Left renal cortex interstitium (tissue), 4 donors: ENCODE measurements at regions not wholly inside any gene's neighbourhood (a gene's known extent, or its start where the extent isn't known, plus 50 kb on each side); places are given as distances from the start of the nearest gene placed in this dataset.

Experiments used
- DNase-seq, 4 donors: peaks; one replicate each; pipeline ENCODE4 v3.0.0-alpha.2; 2013; ENCODE audit warnings: low read depth in 4 of 4, low spot score in 2 of 4, missing footprints in 1 of 4

GRCh38 chr1:90100566-90100965, 105.7 kb downstream of the ZNF326 start:
- no peak for DNase-seq

GRCh38 chr1:90092441-90092840, 97.5 kb downstream of the ZNF326 start:
- no peak for DNase-seq
